22Rv1 (cell line): ENCODE measurements at regions not wholly inside any gene's neighbourhood (a gene's known extent, or its start where the extent isn't known, plus 50 kb on each side); places are given as distances from the start of the nearest gene placed in this dataset.

ENCODE experiments used
- ZFX ChIP-seq: fragments of 450-650 bp; IDR thresholded peaks from 2 replicates; pipeline ENCODE4 v1.6.1; 2017; ENCODE audit warnings: antibody characterized with exemption, borderline replicate concordance
- TF ChIP-seq, protein P1 (sequence below): fragments of 450-650 bp; IDR thresholded peaks from 2 replicates; pipeline ENCODE4 v1.5.1; 2017; ENCODE audit warnings: mild to moderate bottlenecking

DNA sequence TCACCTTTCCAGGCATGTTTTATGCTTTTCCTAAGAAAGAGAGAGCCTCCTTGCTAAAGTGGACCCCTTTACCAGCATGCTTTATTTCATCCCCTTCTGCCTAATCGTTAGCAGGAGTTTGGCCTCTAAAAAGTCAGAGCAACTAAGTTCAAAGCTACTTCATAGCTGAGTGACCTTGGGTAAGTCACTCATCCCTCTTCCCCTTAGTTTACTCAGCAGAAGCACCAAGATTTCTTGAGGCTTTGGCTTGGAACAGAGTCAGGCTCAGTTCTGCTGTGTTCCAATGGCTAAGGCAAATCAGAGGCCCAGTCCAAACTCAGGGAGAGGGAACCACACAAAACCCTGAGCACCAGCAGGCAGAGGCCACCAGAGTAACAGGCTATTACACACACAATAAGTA, 254.9 kb downstream of the TJP1 start:
- TF ChIP-seq, protein P1, sequence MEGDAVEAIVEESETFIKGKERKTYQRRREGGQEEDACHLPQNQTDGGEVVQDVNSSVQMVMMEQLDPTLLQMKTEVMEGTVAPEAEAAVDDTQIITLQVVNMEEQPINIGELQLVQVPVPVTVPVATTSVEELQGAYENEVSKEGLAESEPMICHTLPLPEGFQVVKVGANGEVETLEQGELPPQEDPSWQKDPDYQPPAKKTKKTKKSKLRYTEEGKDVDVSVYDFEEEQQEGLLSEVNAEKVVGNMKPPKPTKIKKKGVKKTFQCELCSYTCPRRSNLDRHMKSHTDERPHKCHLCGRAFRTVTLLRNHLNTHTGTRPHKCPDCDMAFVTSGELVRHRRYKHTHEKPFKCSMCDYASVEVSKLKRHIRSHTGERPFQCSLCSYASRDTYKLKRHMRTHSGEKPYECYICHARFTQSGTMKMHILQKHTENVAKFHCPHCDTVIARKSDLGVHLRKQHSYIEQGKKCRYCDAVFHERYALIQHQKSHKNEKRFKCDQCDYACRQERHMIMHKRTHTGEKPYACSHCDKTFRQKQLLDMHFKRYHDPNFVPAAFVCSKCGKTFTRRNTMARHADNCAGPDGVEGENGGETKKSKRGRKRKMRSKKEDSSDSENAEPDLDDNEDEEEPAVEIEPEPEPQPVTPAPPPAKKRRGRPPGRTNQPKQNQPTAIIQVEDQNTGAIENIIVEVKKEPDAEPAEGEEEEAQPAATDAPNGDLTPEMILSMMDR: no peak
- TF ChIP-seq ZFX: no peak
